Erythroblast (primary cell): ENCODE measurements at regions not wholly inside any gene's neighbourhood (a gene's known extent, or its start where the extent isn't known, plus 50 kb on each side); places are given as distances from the start of the nearest gene placed in this dataset.

Experiments used
- GATA1 ChIP-seq: IDR thresholded peaks from 2 replicates; pipeline ENCODE4 v1.6.1; 2011; ENCODE audit warnings: low read depth, mild to moderate bottlenecking, control low read depth, low read length, moderate library complexity
- POLR2A ChIP-seq: IDR thresholded peaks from 2 replicates; pipeline ENCODE4 v1.6.1; 2011; ENCODE audit warnings: mild to moderate bottlenecking, low read length

DNA sequence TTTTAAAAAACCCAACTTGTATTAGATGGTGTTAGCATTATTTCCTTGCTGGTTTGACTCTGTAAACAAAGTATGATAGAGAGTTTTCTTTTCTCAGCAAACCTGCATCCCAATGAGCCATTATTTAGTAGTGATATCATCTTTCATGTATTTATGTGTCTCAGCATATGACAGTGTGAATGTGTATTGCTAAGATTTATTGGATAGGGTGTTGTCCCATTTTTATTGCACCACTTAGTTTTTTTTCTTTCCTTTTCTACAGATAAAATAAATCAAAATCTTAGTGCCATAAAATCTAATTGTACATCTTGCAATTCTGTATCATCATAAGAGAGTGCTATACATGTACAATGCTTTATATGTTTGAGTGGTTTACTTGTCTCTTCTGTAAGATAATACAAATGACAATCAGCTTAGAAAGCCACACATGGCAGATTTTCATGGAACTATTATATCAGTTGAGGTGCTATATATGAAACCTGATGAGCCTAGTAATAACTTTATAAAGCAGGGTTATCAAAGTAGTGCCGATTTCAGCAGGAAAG is 149.2 kb upstream of the CYLC2 start:
- TF ChIP-seq POLR2A (no peak), GATA1 (no peak)
